GM23338 (cell line): ENCODE measurements at regions not wholly inside any gene's neighbourhood (a gene's known extent, or its start where the extent isn't known, plus 50 kb on each side); places are given as distances from the start of the nearest gene placed in this dataset.

Experiments used
- ATAC-seq: fragments of 200-7000 bp; cut with Tn5 transposase; 3 replicates; pipeline ENCODE4 v1.9.1; 2020
- DNase-seq: peaks from one replicate; pipeline ENCODE4 v3.0.0-alpha.2; 2015; ENCODE audit warnings: low spot score
- H2AFZ ChIP-seq: fragments of 200-600 bp; sonication (generic); 2 replicates; pipeline ENCODE4 v1.8.0; 2016; ENCODE audit warnings: antibody characterized with exemption, mild to moderate bottlenecking, moderate library complexity
- H3F3A ChIP-seq: fragments of 200-600 bp; sonication (generic); replicated peaks from 2 replicates; pipeline ENCODE4 v1.8.0; 2017; ENCODE audit warnings: antibody characterized with exemption, mixed run types, low read depth
- H3K27ac ChIP-seq: fragments of 200-600 bp; sonication (generic); 2 replicates; pipeline ENCODE4 v1.6.1; 2016; ENCODE audit warnings: low read depth
- H3K27me3 ChIP-seq: fragments of 200-600 bp; sonication (generic); 2 replicates; pipeline ENCODE4 v1.8.0; 2016; ENCODE audit warnings: mild to moderate bottlenecking, mixed run types, moderate library complexity; ENCODE audit not compliant: insufficient read depth
- H3K36me3 ChIP-seq: fragments of 200-600 bp; sonication (generic); 2 replicates; pipeline ENCODE4 v1.8.0; 2016; ENCODE audit warnings: mild to moderate bottlenecking; ENCODE audit not compliant: insufficient read depth
- H3K4me1 ChIP-seq: fragments of 200-600 bp; sonication (generic); 2 replicates; pipeline ENCODE4 v1.8.0; 2016; ENCODE audit warnings: mild to moderate bottlenecking, moderate library complexity; ENCODE audit not compliant: insufficient read depth
- H3K4me2 ChIP-seq: fragments of 200-600 bp; sonication (generic); 2 replicates; pipeline ENCODE4 v1.7.1; 2017; ENCODE audit warnings: mixed run types
- H3K4me3 ChIP-seq: fragments of 200-600 bp; sonication (generic); 2 replicates; pipeline ENCODE4 v1.6.1; 2016; ENCODE audit warnings: mixed run types
- H3K79me2 ChIP-seq: fragments of 200-600 bp; sonication (generic); replicated peaks from 2 replicates; pipeline ENCODE4 v1.8.0; 2017; ENCODE audit warnings: mild to moderate bottlenecking; ENCODE audit not compliant: insufficient read depth
- H3K9me2 ChIP-seq: fragments of 200-600 bp; sonication (generic); 2 replicates; pipeline ENCODE4 v1.8.0; 2017; ENCODE audit not compliant: insufficient read depth
- H4K20me1 ChIP-seq: fragments of 200-600 bp; sonication (generic); replicated peaks from 2 replicates; pipeline ENCODE4 v1.8.0; 2017; ENCODE audit warnings: mild to moderate bottlenecking; ENCODE audit not compliant: insufficient read depth
- H3K27ac Mint-ChIP-seq: 2 replicates; pipeline ENCODE4 v1.8.0; 2020; ENCODE audit warnings: inconsistent platforms, mild to moderate bottlenecking, moderate library complexity, mixed read lengths
- H3K27me3 Mint-ChIP-seq: 3 replicates; pipeline ENCODE4 v1.8.0; 2022; ENCODE audit warnings: low read depth, mild to moderate bottlenecking, moderate library complexity, mixed read lengths, inconsistent platforms; ENCODE audit not compliant: insufficient read depth, poor library complexity
- H3K36me3 Mint-ChIP-seq: 3 replicates; pipeline ENCODE4 v1.8.0; 2021; ENCODE audit warnings: low read depth, mild to moderate bottlenecking, inconsistent platforms, moderate library complexity, mixed read lengths
- H3K4me1 Mint-ChIP-seq: 3 replicates; pipeline ENCODE4 v1.8.0; 2020; ENCODE audit warnings: mild to moderate bottlenecking, inconsistent platforms, mixed read lengths
- H3K4me3 Mint-ChIP-seq: 3 replicates; pipeline ENCODE4 v1.8.0; 2021; ENCODE audit warnings: moderate library complexity, mild to moderate bottlenecking, inconsistent platforms, mixed read lengths
- H3K9me3 Mint-ChIP-seq: 3 replicates; pipeline ENCODE4 v1.8.0; 2020; ENCODE audit warnings: moderate library complexity, mild to moderate bottlenecking, inconsistent platforms, mixed read lengths
- CREB1 ChIP-seq: fragments of 250-450 bp; sonication (Bioruptor Pico); IDR thresholded peaks from 2 replicates; pipeline ENCODE4 v1.5.0; 2020; ENCODE audit warnings: low read depth, mild to moderate bottlenecking, moderate library complexity
- CTCF ChIP-seq, 2 experiments: fragments of 200-600 bp in 1 of 2; sonication (generic) in 1 of 2; conservative IDR thresholded peaks; 2 replicates each; pipeline versions ENCODE4 v1.5.1 to v1.6.1; 2016 to 2017; ENCODE audit warnings: antibody characterized with exemption in 2 of 2, low read depth in 2 of 2, mild to moderate bottlenecking in 2 of 2, moderate library complexity in 1 of 2
- ETS1 ChIP-seq: IDR thresholded peaks from 2 replicates; pipeline ENCODE4 v1.6.1; 2016; ENCODE audit warnings: antibody characterized with exemption
- EZH2 ChIP-seq: fragments of 200-600 bp; sonication (generic); IDR thresholded peaks from one replicate; pipeline ENCODE4 v1.8.0; 2017; ENCODE audit warnings: antibody characterized with exemption, mild to moderate bottlenecking, low read depth; ENCODE audit not compliant: unreplicated experiment
- NANOG ChIP-seq: IDR thresholded peaks from 2 replicates; pipeline ENCODE4 v1.6.1; 2016; ENCODE audit warnings: antibody characterized with exemption, borderline replicate concordance
- POLR2AphosphoS5 ChIP-seq: IDR thresholded peaks from 2 replicates; pipeline ENCODE4 v1.6.1; 2016; ENCODE audit warnings: antibody characterized with exemption, low read depth
- STAT1 ChIP-seq: IDR thresholded peaks from one replicate; pipeline ENCODE4 v1.6.1; 2016; ENCODE audit warnings: antibody characterized with exemption; ENCODE audit not compliant: unreplicated experiment
- ZNF462 ChIP-seq: fragments of 250-450 bp; sonication (Bioruptor Pico); IDR thresholded peaks from 2 replicates; pipeline ENCODE4 v1.5.0; 2020; ENCODE audit warnings: mild to moderate bottlenecking, moderate library complexity

GRCh38 chr2:234843411-234843810, 108.4 kb upstream of the SH3BP4 start:
- ATAC-seq = no peak
- H3K79me2 ChIP-seq = no peaks in the 10 kb centered on the region
- no peaks in the 10 kb centered on the region for H3K4me1 ChIP-seq
- TF ChIP-seq CREB1 (CRISPR knock-in tag) = no peak
- no peak for TF ChIP-seq CTCF (conservative IDR thresholded peaks at IDR 0.05; ENCODE audit: low read depth in 2 of 2)
- TF ChIP-seq ETS1 = no peak
- no peak for TF ChIP-seq STAT1
- TF ChIP-seq ZNF462 (CRISPR knock-in tag) = no peak
- no peak for TF ChIP-seq POLR2AphosphoS5
- no peak for TF ChIP-seq EZH2
- no peak for TF ChIP-seq NANOG
- Mint-ChIP-seq H3K27ac (no peak overlapping the region), H3K4me3 (no peak overlapping the region), H3K9me3 (no peaks in the 10 kb centered on the region), H3K4me1 (peaks cover 18% of the 10 kb centered on the region), H3K27me3 (peaks cover 10% of the 10 kb centered on the region), H3K36me3 (no peaks in the 10 kb centered on the region)
- no peak overlapping the region for H2AFZ ChIP-seq
- DNase-seq = no peak
- no peak overlapping the region for H3K4me2 ChIP-seq
- no peaks in the 10 kb centered on the region for H3K27me3 ChIP-seq
- H4K20me1 ChIP-seq = no peaks in the 10 kb centered on the region
- H3K27ac ChIP-seq = no peak overlapping the region
- no peak overlapping the region for H3K4me3 ChIP-seq
- no peaks in the 10 kb centered on the region for H3K36me3 ChIP-seq
- H3F3A ChIP-seq = no peaks in the 10 kb centered on the region
- H3K9me2 ChIP-seq = peaks cover 14% of the 10 kb centered on the region; the same call in 1 of the 2 replicates
